ENCODE measurements at regions not wholly inside any gene's neighbourhood (a gene's known extent, or its start where the extent isn't known, plus 50 kb on each side); places are given as distances from the start of the nearest gene placed in this dataset.

- no peak overlapping the region for H2BK5ac ChIP-seq (ENCODE audit: low read depth, low read length)
- CTCF ChIA-PET (ENCODE audit: partially characterized antibody), result interaction anchor here (8.0 kb wide), 1 partner anchor 151 kb away, joined by 87 read pairs; no protein-coding TSS in a partner anchor
- no peak overlapping the region for H4K91ac ChIP-seq (replicated peaks; ENCODE audit: insufficient read length, low read length)
- no peak overlapping the region for H3K23ac ChIP-seq (ENCODE audit: insufficient read length)
- H4K8ac ChIP-seq (ENCODE audit: extremely low read depth, insufficient read depth, low read length), result no peak overlapping the region; the same call in 1 of the 2 replicates
- H3K27ac ChIP-seq (ENCODE audit: low read depth, low read length), result no peak overlapping the region
- H3K14ac ChIP-seq (ENCODE audit: insufficient read length), result no peak overlapping the region
- no peak overlapping the region for H3K56ac ChIP-seq (replicated peaks; ENCODE audit: insufficient read length, low read depth, low read length)
- H3K4me2 ChIP-seq (ENCODE audit: insufficient read depth in 1 of 2, low read depth in 2 of 2, low read length in 2 of 2), result no peak overlapping the region
- no peak overlapping the region for H3K4me3 ChIP-seq (ENCODE audit: extremely low read depth in 1 of 4, insufficient read depth in 2 of 4, low read depth in 3 of 4, low read length in 4 of 4)
- H3K18ac ChIP-seq (ENCODE audit: extremely low read depth, low read length), result no peak overlapping the region; the same call in 1 of the 2 replicates
- H2BK15ac ChIP-seq (ENCODE audit: low read length), result no peak overlapping the region
- H3K23me2 ChIP-seq (ENCODE audit: low read depth, low read length), result peaks cover 8% of the 10 kb centered on the region; the same call in 1 of the 2 replicates
- H3K4me1 ChIP-seq (replicated peaks in 1 of 4; ENCODE audit: control insufficient read depth in 3 of 4, insufficient read depth in 4 of 4, low read length in 3 of 4), result peaks cover 0 to 5% (median 3%) of the 10 kb centered on the region in 4 experiments
- no peak overlapping the region for H2BK20ac ChIP-seq (ENCODE audit: low read length)
- H3K79me2 ChIP-seq (ENCODE audit: control insufficient read depth in 1 of 2, insufficient read depth in 2 of 2, low read length in 2 of 2), result no peaks in the 10 kb centered on the region
- H2AFZ ChIP-seq (ENCODE audit: low read length), result no peak overlapping the region
- no peak overlapping the region for H2AK5ac ChIP-seq (ENCODE audit: low read depth, low read length)
- no peaks in the 10 kb centered on the region for H3K9me3 ChIP-seq (ENCODE audit: insufficient read depth in 2 of 2, low read depth in 1 of 2, low read length in 1 of 2)
- WGBS, 2 experiments (ENCODE audit: extremely low coverage in 1 of 2, insufficient coverage in 1 of 2, insufficient read length in 1 of 2, insufficient replicate concordance in 2 of 2, low coverage in 1 of 2, low lambda C conversion rate in 2 of 2, missing lambda C conversion rate in 1 of 2), result 65% methylated on average over 6 of the region's 7 CpGs; no CpG with 5 or more reads in 1 of the 2 experiments
- DNase-seq (ENCODE audit: low read depth in 1 of 2, low spot score in 2 of 2) (no peak), FAIRE-seq (no peak)
- no peaks in the 10 kb centered on the region for H4K20me1 ChIP-seq (replicated peaks in 1 of 2; ENCODE audit: control insufficient read depth in 1 of 2, insufficient read depth in 2 of 2, low read length in 2 of 2)
- no peaks in the 10 kb centered on the region for H3K36me3 ChIP-seq (ENCODE audit: control insufficient read depth in 2 of 4, insufficient read depth in 4 of 4, low read length in 3 of 4)
- no peak overlapping the region for H2BK12ac ChIP-seq (ENCODE audit: low read depth, low read length)
- H3K27me3 ChIP-seq (replicated peaks in 1 of 4; ENCODE audit: control insufficient read depth in 3 of 4, extremely low read depth in 1 of 4, insufficient read depth in 3 of 4, low read length in 3 of 4), result no peaks in the 10 kb centered on the region; a peak in 1 of 7 replicates
- H2BK120ac ChIP-seq (replicated peaks; ENCODE audit: low read depth, low read length), result no peak overlapping the region
- H3K9ac ChIP-seq (replicated peaks in 1 of 4; ENCODE audit: extremely low read depth in 1 of 4, low read depth in 3 of 4, low read length in 3 of 4), result no peak overlapping the region
- POLR2A ChIA-PET (ENCODE audit: partially characterized antibody), result no interaction called here
- no peak overlapping the region for H4K5ac ChIP-seq (ENCODE audit: insufficient read length, low read depth, low read length)
- H3K79me1 ChIP-seq (ENCODE audit: low read depth, low read length), result no peaks in the 10 kb centered on the region
- H3K4ac ChIP-seq (replicated peaks; ENCODE audit: insufficient read length, low read depth, low read length), result no peak overlapping the region
- TF ChIP-seq CHD1 (IDR thresholded peaks at IDR 0.05; ENCODE audit: low read depth, low read length) (no peak), KDM1A (IDR thresholded peaks at IDR 0.05; ENCODE audit: borderline replicate concordance, low read length) (no peak), ATF2 (IDR thresholded peaks at IDR 0.05; ENCODE audit: low read length) (no peak), POLR2AphosphoS5 (IDR thresholded peaks at IDR 0.05; ENCODE audit: low read depth, low read length) (no peak), BRCA1 (IDR thresholded peaks at IDR 0.05; ENCODE audit: low read depth, low read length) (no peak), JUN (IDR thresholded peaks at IDR 0.05; ENCODE audit: low read depth, low read length) (no peak), RNF2 (IDR thresholded peaks at IDR 0.05; ENCODE audit: borderline replicate concordance, low read depth, low read length, missing control alignments, poor library complexity, severe bottlenecking) (no peak), JUND (IDR thresholded peaks at IDR 0.05; ENCODE audit: low read length) (no peak), SIN3A (conservative IDR thresholded peaks at IDR 0.05 in 1 of 2, IDR thresholded peaks at IDR 0.05 in 1 of 2; ENCODE audit: low read depth in 1 of 2, low read length in 2 of 2) (no peak), SP1 (IDR thresholded peaks at IDR 0.05; ENCODE audit: low read depth, low read length) (no peak), GTF2F1 (IDR thresholded peaks at IDR 0.05; ENCODE audit: borderline replicate concordance, low read depth, low read length) (no peak), CEBPB (IDR thresholded peaks at IDR 0.05; ENCODE audit: low read depth, low read length) (no peak), EP300 (IDR thresholded peaks at IDR 0.05; ENCODE audit: borderline replicate concordance in 1 of 2, low read depth in 2 of 2, low read length in 2 of 2) (no peak)
These were observed 59.3 kb upstream of the VRK1 start for GRCh38 chr14:96737881-96738280.
